WERI-Rb-1 (cell line): ENCODE measurements at regions not wholly inside any gene's neighbourhood (a gene's known extent, or its start where the extent isn't known, plus 50 kb on each side); places are given as distances from the start of the nearest gene placed in this dataset.

Source experiments
- DNase-seq: peaks from one replicate; pipeline ENCODE4 v3.0.0-alpha.2; 2020
- H3K27ac ChIP-seq: fragments of 250-450 bp; sonication (Bioruptor Pico); 2 replicates; pipeline ENCODE4 v1.5.1; 2020; ENCODE audit warnings: mild to moderate bottlenecking, moderate library complexity
- H3K27me3 ChIP-seq: fragments of 250-450 bp; sonication (Bioruptor Pico); 2 replicates; pipeline ENCODE4 v1.5.1; 2021; ENCODE audit warnings: mild to moderate bottlenecking, low read depth, moderate library complexity; ENCODE audit not compliant: insufficient read depth, severe bottlenecking
- H3K36me3 ChIP-seq: fragments of 250-450 bp; sonication (Bioruptor Pico); 2 replicates; pipeline ENCODE4 v1.5.1; 2020; ENCODE audit warnings: mild to moderate bottlenecking, moderate library complexity
- H3K4me3 ChIP-seq: 2 replicates; pipeline ENCODE4 v1.5.1; 2011; ENCODE audit warnings: low read depth, mild to moderate bottlenecking, control low read depth, low read length
- H3K9me3 ChIP-seq: fragments of 250-450 bp; sonication (Bioruptor Pico); 2 replicates; pipeline ENCODE4 v1.5.1; 2021; ENCODE audit warnings: mild to moderate bottlenecking, moderate library complexity; ENCODE audit not compliant: severe bottlenecking
- CTCF ChIP-seq: IDR thresholded peaks from 2 replicates; pipeline ENCODE4 v1.5.1; 2011; ENCODE audit warnings: low read depth, mild to moderate bottlenecking, control low read depth, inconsistent platforms, low read length

GRCh38 chr1:55679971-55680370 is 464.8 kb upstream of the USP24 start:
- TF ChIP-seq CTCF: no peak
- H3K9me3 ChIP-seq: no peaks in the 10 kb centered on the region
- H3K36me3 ChIP-seq: no peaks in the 10 kb centered on the region
- H3K27me3 ChIP-seq: no peaks in the 10 kb centered on the region
- no peak overlapping the region for H3K4me3 ChIP-seq
- no peak overlapping the region for H3K27ac ChIP-seq
- no peak for DNase-seq

- Histone ChIP-seq H3K27ac (no peak overlapping the region), H3K27me3 (no peaks in the 10 kb centered on the region), H3K9me3 (no peaks in the 10 kb centered on the region), H3K36me3 (no peaks in the 10 kb centered on the region), H3K4me3 (no peak overlapping the region)
- DNase-seq: no peak
- TF ChIP-seq CTCF: no peak
Measured at GRCh38 chr1:55673416-55673815, 458.3 kb upstream of the USP24 start.

DNA sequence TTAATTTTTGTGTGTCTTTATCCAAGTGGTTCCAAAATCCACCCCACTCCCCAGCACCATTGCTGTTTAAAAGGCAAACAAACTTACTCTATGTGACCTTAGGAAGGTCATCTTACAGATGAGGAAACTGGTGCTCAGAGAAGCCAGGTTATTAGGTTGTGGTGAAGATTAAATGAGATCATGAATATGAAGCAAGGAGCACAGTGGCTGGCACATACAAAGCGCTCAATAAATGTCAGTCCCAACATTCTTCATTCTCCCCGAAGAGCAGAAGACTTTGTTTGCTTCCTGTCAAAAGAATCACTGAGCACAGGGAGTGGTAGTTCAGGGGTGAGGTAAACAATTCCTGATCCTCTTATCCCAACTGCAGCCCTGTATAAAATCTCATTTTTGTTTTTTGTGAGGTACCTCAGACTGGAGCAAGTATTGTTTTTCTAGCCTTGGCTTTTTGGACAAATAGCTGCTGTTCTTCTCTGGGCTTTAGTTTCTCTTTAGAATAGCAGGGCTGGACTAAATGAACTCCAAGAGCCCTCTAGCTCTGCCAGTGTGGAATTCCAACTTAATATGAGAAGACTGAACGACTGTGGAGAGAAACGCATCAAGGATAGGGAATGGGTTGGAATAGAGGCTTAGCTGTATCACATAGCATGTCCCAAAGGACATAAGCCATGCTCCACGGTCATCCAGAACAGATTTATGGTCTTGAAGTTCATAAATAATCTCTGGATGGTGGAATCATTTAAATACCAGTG is 455.3 kb upstream of the USP24 start:
- no peaks in the 10 kb centered on the region for H3K27me3 ChIP-seq
- no peak for TF ChIP-seq CTCF
- no peak overlapping the region for H3K4me3 ChIP-seq
- H3K27ac ChIP-seq: no peak overlapping the region
- H3K9me3 ChIP-seq: no peaks in the 10 kb centered on the region
- H3K36me3 ChIP-seq: no peaks in the 10 kb centered on the region
- DNase-seq: no peak

DNA sequence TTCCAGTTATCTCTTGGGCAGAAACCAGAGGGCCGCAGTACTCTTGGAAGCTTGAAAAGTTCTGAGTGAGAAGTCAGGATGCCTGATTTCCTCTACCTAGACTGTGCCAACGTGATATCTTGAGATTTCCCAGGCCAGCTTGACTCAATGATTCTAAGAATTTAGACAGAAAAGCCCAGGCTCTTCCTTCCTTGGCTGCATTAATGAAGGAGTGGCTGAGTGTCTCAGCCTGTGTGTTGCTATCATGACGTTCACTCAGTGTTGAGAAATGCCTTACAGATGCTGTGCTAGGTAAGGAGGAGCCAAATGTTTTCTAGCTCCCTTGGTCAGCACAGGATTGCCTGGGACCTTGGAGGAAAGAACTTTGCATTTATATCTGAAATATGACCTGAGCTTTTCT is 454.1 kb upstream of the USP24 start:
- no peak overlapping the region for H3K4me3 ChIP-seq
- TF ChIP-seq CTCF: no peak
- H3K27ac ChIP-seq: no peak overlapping the region
- no peak for DNase-seq
- no peaks in the 10 kb centered on the region for H3K36me3 ChIP-seq
- H3K9me3 ChIP-seq: no peaks in the 10 kb centered on the region
- no peaks in the 10 kb centered on the region for H3K27me3 ChIP-seq

GRCh38 chr1:55662875-55663274 is 447.7 kb upstream of the USP24 start:
- no peak overlapping the region for H3K4me3 ChIP-seq
- H3K9me3 ChIP-seq: peaks cover 3% of the 10 kb centered on the region
- no peaks in the 10 kb centered on the region for H3K27me3 ChIP-seq
- no peak for DNase-seq
- H3K27ac ChIP-seq: no peak overlapping the region
- no peak for TF ChIP-seq CTCF
- H3K36me3 ChIP-seq: no peaks in the 10 kb centered on the region

DNA sequence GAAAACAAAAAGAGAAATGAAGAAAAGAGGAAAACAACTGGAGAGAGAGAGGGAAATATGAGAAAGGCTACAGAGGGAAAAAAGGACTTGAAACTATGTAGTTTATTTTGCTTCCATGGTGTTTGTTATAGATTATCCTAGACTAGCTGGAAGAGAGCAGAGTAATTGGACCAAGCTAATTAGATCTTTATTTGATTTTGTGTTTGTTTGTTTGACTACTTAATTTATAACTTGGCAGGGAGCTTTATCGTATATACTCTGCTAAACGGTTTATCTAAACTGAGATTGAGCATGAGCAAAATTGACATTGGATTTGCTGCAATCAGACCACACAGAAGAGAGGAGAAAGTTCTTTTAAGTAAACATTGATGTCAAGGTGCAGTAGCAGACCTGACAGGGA is 443.8 kb upstream of the USP24 start:
- Histone ChIP-seq H3K36me3 (no peaks in the 10 kb centered on the region), H3K27ac (no peak overlapping the region), H3K27me3 (no peaks in the 10 kb centered on the region), H3K4me3 (no peak overlapping the region), H3K9me3 (peaks cover 3% of the 10 kb centered on the region)
- no peak for DNase-seq
- TF ChIP-seq CTCF: no peak
